OCI-LY1 (cell line): ENCODE measurements at regions not wholly inside any gene's neighbourhood (a gene's known extent, or its start where the extent isn't known, plus 50 kb on each side); places are given as distances from the start of the nearest gene placed in this dataset.

ENCODE experiments used
- H2AFZ ChIP-seq: fragments of 200-600 bp; sonication (generic), shearing (Covaris generic); 2 replicates; pipeline ENCODE4 v1.6.0; 2014; ENCODE audit warnings: antibody characterized with exemption, mild to moderate bottlenecking, low read length
- H3F3A ChIP-seq: fragments of 200-600 bp; sonication (generic), shearing (Covaris generic); 2 replicates; pipeline ENCODE4 v1.6.0; 2014; ENCODE audit warnings: mild to moderate bottlenecking, antibody characterized with exemption, low read length, moderate library complexity; ENCODE audit not compliant: insufficient read depth
- H3K27ac ChIP-seq: fragments of 200-600 bp; sonication (generic); 2 replicates; pipeline ENCODE4 v1.5.1; 2014; ENCODE audit warnings: low read length, mixed run types, mild to moderate bottlenecking, low read depth; ENCODE audit not compliant: poor library complexity, severe bottlenecking
- H3K27me3 ChIP-seq: fragments of 200-600 bp; sonication (generic); 2 replicates; pipeline ENCODE4 v1.6.0; 2014; ENCODE audit warnings: antibody characterized with exemption, mild to moderate bottlenecking, low read length, moderate library complexity; ENCODE audit not compliant: insufficient read depth
- H3K36me3 ChIP-seq: fragments of 200-600 bp; sonication (generic); 2 replicates; pipeline ENCODE4 v1.6.1; 2014; ENCODE audit warnings: mild to moderate bottlenecking, antibody characterized with exemption, low read length, moderate library complexity, mixed read lengths; ENCODE audit not compliant: insufficient read depth
- H3K4me1 ChIP-seq: fragments of 200-600 bp; sonication (generic); 2 replicates; pipeline ENCODE4 v1.5.1; 2014; ENCODE audit warnings: mild to moderate bottlenecking, low read length, moderate library complexity; ENCODE audit not compliant: insufficient read depth, severe bottlenecking
- H3K4me2 ChIP-seq: fragments of 200-600 bp; sonication (generic), shearing (Covaris generic); 2 replicates; pipeline ENCODE4 v1.6.1; 2014; ENCODE audit warnings: low read length
- H3K4me3 ChIP-seq: fragments of 200-600 bp; sonication (generic); 2 replicates; pipeline ENCODE4 v1.5.1; 2014; ENCODE audit warnings: low read length, low read depth, mild to moderate bottlenecking, mixed read lengths; ENCODE audit not compliant: poor library complexity, severe bottlenecking
- H3K79me2 ChIP-seq: fragments of 200-600 bp; shearing (Covaris generic); 2 replicates; pipeline ENCODE4 v1.6.1; 2016; ENCODE audit warnings: mixed run types, low read length, mixed read lengths; ENCODE audit not compliant: insufficient read depth
- H3K9ac ChIP-seq: fragments of 200-600 bp; sonication (generic), shearing (Covaris generic); 2 replicates; pipeline ENCODE4 v1.6.1; 2014; ENCODE audit warnings: mild to moderate bottlenecking, low read length, mixed read lengths
- H3K9me2 ChIP-seq: fragments of 200-600 bp; sonication (generic), shearing (Covaris generic); 2 replicates; pipeline ENCODE4 v1.6.1; 2014; ENCODE audit warnings: low read depth, mild to moderate bottlenecking, low read length, mixed read lengths
- H3K9me3 ChIP-seq: fragments of 200-600 bp; shearing (Covaris generic); 2 replicates; pipeline ENCODE4 v1.6.1; 2014; ENCODE audit warnings: low read length, mixed read lengths
- H4K20me1 ChIP-seq: fragments of 200-600 bp; sonication (generic), shearing (Covaris generic); 2 replicates; pipeline ENCODE4 v1.6.0; 2016; ENCODE audit warnings: mild to moderate bottlenecking, low read length; ENCODE audit not compliant: insufficient read depth
- EZH2 ChIP-seq: fragments of 200-600 bp; sonication (generic), shearing (Covaris generic); IDR thresholded peaks from 2 replicates; pipeline ENCODE4 v1.8.0; 2017; ENCODE audit warnings: borderline replicate concordance, mixed run types, mild to moderate bottlenecking, antibody characterized with exemption, low read length, moderate library complexity, mixed read lengths
- TF ChIP-seq, protein P1 (sequence below): fragments of 200-600 bp; sonication (generic), shearing (Covaris generic); IDR thresholded peaks from 2 replicates; pipeline ENCODE4 v1.5.1; 2017; ENCODE audit warnings: mild to moderate bottlenecking, antibody characterized with exemption, low read length, moderate library complexity, mixed read lengths

DNA sequence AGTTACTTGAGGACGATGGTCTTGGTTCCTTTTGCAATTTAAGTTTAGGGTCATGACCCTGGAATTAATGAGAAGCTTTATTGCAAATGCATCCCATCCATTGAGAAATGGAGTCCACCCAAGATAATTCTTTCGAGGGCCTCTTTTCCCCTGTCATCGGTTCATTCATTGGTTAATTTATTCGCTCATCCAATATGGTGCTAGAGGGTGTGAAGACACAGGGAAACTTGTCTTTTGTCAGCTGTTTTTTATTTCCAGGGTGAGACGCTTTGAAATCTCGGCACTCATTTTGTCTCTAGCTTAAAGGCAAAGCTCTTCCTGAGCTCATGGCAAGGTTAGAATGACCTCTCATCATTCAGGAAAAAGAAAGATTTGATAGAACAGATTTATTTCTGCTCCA lies 464.2 kb upstream of the EEF2KMT start:
- no peaks in the 10 kb centered on the region for H3F3A ChIP-seq
- H3K9me2 ChIP-seq = no peaks in the 10 kb centered on the region
- H3K9ac ChIP-seq = no peak overlapping the region
- no peaks in the 10 kb centered on the region for H3K9me3 ChIP-seq
- H3K79me2 ChIP-seq = no peaks in the 10 kb centered on the region
- no peak overlapping the region for H3K4me2 ChIP-seq
- no peaks in the 10 kb centered on the region for H3K4me1 ChIP-seq
- H2AFZ ChIP-seq = no peak overlapping the region
- no peak overlapping the region for H3K27ac ChIP-seq
- TF ChIP-seq, protein P1, sequence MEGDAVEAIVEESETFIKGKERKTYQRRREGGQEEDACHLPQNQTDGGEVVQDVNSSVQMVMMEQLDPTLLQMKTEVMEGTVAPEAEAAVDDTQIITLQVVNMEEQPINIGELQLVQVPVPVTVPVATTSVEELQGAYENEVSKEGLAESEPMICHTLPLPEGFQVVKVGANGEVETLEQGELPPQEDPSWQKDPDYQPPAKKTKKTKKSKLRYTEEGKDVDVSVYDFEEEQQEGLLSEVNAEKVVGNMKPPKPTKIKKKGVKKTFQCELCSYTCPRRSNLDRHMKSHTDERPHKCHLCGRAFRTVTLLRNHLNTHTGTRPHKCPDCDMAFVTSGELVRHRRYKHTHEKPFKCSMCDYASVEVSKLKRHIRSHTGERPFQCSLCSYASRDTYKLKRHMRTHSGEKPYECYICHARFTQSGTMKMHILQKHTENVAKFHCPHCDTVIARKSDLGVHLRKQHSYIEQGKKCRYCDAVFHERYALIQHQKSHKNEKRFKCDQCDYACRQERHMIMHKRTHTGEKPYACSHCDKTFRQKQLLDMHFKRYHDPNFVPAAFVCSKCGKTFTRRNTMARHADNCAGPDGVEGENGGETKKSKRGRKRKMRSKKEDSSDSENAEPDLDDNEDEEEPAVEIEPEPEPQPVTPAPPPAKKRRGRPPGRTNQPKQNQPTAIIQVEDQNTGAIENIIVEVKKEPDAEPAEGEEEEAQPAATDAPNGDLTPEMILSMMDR = no peak
- no peak for TF ChIP-seq EZH2
- H3K27me3 ChIP-seq = no peaks in the 10 kb centered on the region
- no peaks in the 10 kb centered on the region for H3K36me3 ChIP-seq
- no peak overlapping the region for H3K4me3 ChIP-seq
- H4K20me1 ChIP-seq = no peaks in the 10 kb centered on the region

DNA sequence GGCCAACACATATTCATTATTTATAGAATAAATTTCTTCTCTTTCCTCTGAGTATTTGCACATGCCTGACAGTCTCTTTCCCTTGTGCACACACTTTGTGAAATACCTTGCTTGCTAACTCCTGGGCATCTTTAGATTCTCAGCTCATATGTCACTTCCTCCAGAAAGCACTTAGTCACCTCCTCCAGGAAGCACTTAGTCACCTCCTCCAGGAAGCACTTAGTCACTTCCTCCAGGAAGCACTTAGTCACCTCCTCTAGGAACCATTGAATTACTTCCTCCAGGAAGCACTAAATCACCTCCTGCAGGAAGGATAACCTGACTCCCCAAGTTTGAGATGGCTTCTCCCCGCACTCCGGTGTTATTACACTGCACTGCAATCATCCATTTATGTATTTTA lies 462.5 kb upstream of the EEF2KMT start:
- no peak overlapping the region for H3K4me2 ChIP-seq
- H3K4me1 ChIP-seq = no peaks in the 10 kb centered on the region
- no peak overlapping the region for H3K9ac ChIP-seq
- H2AFZ ChIP-seq = no peak overlapping the region
- no peaks in the 10 kb centered on the region for H3K9me2 ChIP-seq
- H3K36me3 ChIP-seq = no peaks in the 10 kb centered on the region
- H3K79me2 ChIP-seq = no peaks in the 10 kb centered on the region
- no peak overlapping the region for H3K27ac ChIP-seq
- TF ChIP-seq, protein P1 = no peak
- TF ChIP-seq EZH2 = no peak
- H3K4me3 ChIP-seq = no peak overlapping the region
- H4K20me1 ChIP-seq = no peaks in the 10 kb centered on the region
- H3K9me3 ChIP-seq = no peaks in the 10 kb centered on the region
- H3F3A ChIP-seq = no peaks in the 10 kb centered on the region
- no peaks in the 10 kb centered on the region for H3K27me3 ChIP-seq

DNA sequence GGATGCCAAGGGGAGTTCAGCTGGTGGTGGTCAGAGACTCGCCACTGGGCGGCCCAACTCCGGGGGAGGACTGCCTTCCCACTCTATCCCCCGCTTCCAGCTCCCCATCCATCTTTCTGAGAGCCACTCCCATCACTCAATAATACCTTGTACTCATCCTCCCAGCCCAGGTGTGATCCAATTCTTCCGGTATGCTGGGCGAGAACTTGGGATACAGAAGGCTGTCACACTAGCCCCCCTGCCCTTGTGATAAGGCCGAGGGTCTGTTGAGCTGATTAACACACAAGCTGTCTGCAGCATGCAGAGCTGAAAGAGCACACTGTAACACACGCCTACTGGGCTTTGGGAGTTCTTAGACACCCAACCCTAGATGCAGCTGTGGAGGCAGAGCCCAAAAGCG lies 460.4 kb upstream of the EEF2KMT start:
- H3K79me2 ChIP-seq = no peaks in the 10 kb centered on the region
- H3F3A ChIP-seq = no peaks in the 10 kb centered on the region
- H3K9ac ChIP-seq = no peak overlapping the region
- H3K4me1 ChIP-seq = no peaks in the 10 kb centered on the region
- no peak for TF ChIP-seq EZH2
- TF ChIP-seq, protein P1 = no peak
- no peak overlapping the region for H3K4me3 ChIP-seq
- H3K4me2 ChIP-seq = no peak overlapping the region
- no peak overlapping the region for H2AFZ ChIP-seq
- H3K27me3 ChIP-seq = no peaks in the 10 kb centered on the region
- no peaks in the 10 kb centered on the region for H3K36me3 ChIP-seq
- no peaks in the 10 kb centered on the region for H4K20me1 ChIP-seq
- H3K9me2 ChIP-seq = no peaks in the 10 kb centered on the region
- no peaks in the 10 kb centered on the region for H3K9me3 ChIP-seq
- no peak overlapping the region for H3K27ac ChIP-seq
